H9 (cell line): ENCODE measurements at regions not wholly inside any gene's neighbourhood (a gene's known extent, or its start where the extent isn't known, plus 50 kb on each side); places are given as distances from the start of the nearest gene placed in this dataset.

Source experiments
- DNase-seq: peaks from one replicate; pipeline ENCODE4 v3.0.0-alpha.2; 2017
- H2AFZ ChIP-seq: one replicate; pipeline ENCODE4 v1.6.1; 2013; ENCODE audit warnings: mild to moderate bottlenecking, low read length, control low read depth, moderate library complexity
- H2AK5ac ChIP-seq: 2 replicates; pipeline ENCODE4 v1.6.1; 2013; ENCODE audit warnings: low read length, control low read depth, mixed read lengths; ENCODE audit not compliant: insufficient read length
- H2BK120ac ChIP-seq: one replicate; pipeline ENCODE4 v1.6.1; 2013; ENCODE audit warnings: low read depth, mild to moderate bottlenecking, low read length, control low read depth, inconsistent platforms; ENCODE audit not compliant: poor library complexity, severe bottlenecking
- H2BK12ac ChIP-seq: 2 replicates; pipeline ENCODE4 v1.6.1; 2013; ENCODE audit warnings: low read length, control low read depth, mixed read lengths, low read depth; ENCODE audit not compliant: insufficient read length
- H2BK15ac ChIP-seq: 2 replicates; pipeline ENCODE4 v1.6.1; 2013; ENCODE audit warnings: low read depth, low read length, control low read depth
- H2BK20ac ChIP-seq: one replicate; pipeline ENCODE4 v1.6.1; 2013; ENCODE audit warnings: low read depth, mild to moderate bottlenecking, low read length, control low read depth, inconsistent platforms; ENCODE audit not compliant: poor library complexity, severe bottlenecking
- H2BK5ac ChIP-seq: 2 replicates; pipeline ENCODE4 v1.6.1; 2013; ENCODE audit warnings: low read length, control low read depth, mixed read lengths; ENCODE audit not compliant: insufficient read length
- H3K14ac ChIP-seq: 2 replicates; pipeline ENCODE4 v1.6.1; 2013; ENCODE audit warnings: low read length, control low read depth; ENCODE audit not compliant: insufficient read depth
- H3K18ac ChIP-seq: 2 replicates; pipeline ENCODE4 v1.6.1; 2013; ENCODE audit warnings: low read depth, mild to moderate bottlenecking, mixed read lengths, low read length, control low read depth; ENCODE audit not compliant: insufficient read length
- H3K23ac ChIP-seq: 2 replicates; pipeline ENCODE4 v1.6.1; 2013; ENCODE audit warnings: low read length, control low read depth, mixed read lengths, low read depth; ENCODE audit not compliant: insufficient read length
- H3K23me2 ChIP-seq: 2 replicates; pipeline ENCODE4 v1.6.1; 2013; ENCODE audit warnings: low read depth, mild to moderate bottlenecking, mixed read lengths, low read length, control low read depth; ENCODE audit not compliant: insufficient read length, poor library complexity, severe bottlenecking
- H3K27ac ChIP-seq: 2 replicates; pipeline ENCODE4 v1.5.1; 2013; ENCODE audit warnings: low read length, control low read depth, mixed read lengths, low read depth; ENCODE audit not compliant: insufficient read length
- H3K27me3 ChIP-seq: 2 replicates; pipeline ENCODE4 v1.6.1; 2013; ENCODE audit warnings: low read length, control low read depth, inconsistent platforms; ENCODE audit not compliant: insufficient read depth
- H3K4ac ChIP-seq: 2 replicates; pipeline ENCODE4 v1.6.1; 2013; ENCODE audit warnings: low read depth, mild to moderate bottlenecking, control low read depth, inconsistent platforms, low read length, moderate library complexity
- H3K4me1 ChIP-seq: 2 replicates; pipeline ENCODE4 v1.6.1; 2013; ENCODE audit warnings: low read length, control low read depth, inconsistent platforms; ENCODE audit not compliant: insufficient read depth
- H3K4me2 ChIP-seq: 2 replicates; pipeline ENCODE4 v1.6.1; 2013; ENCODE audit warnings: low read length, control low read depth, mixed read lengths; ENCODE audit not compliant: insufficient read length, insufficient read depth
- H3K56ac ChIP-seq: 2 replicates; pipeline ENCODE4 v1.6.1; 2013; ENCODE audit warnings: low read depth, mild to moderate bottlenecking, mixed read lengths, low read length, control low read depth; ENCODE audit not compliant: insufficient read length
- H3K79me1 ChIP-seq: 2 replicates; pipeline ENCODE4 v1.6.1; 2013; ENCODE audit warnings: low read depth, mild to moderate bottlenecking, moderate library complexity, low read length, control low read depth, inconsistent platforms; ENCODE audit not compliant: insufficient read depth, poor library complexity, severe bottlenecking
- H3K79me2 ChIP-seq: 2 replicates; pipeline ENCODE4 v1.6.1; 2013; ENCODE audit warnings: low read length, control low read depth, inconsistent platforms; ENCODE audit not compliant: insufficient read depth
- H3K9ac ChIP-seq: 2 replicates; pipeline ENCODE4 v1.6.1; 2013; ENCODE audit warnings: low read length, control low read depth, mixed read lengths; ENCODE audit not compliant: insufficient read length; ENCODE audit errors: extremely low read depth
- H3K9me3 ChIP-seq: one replicate; pipeline ENCODE4 v1.6.1; 2013; ENCODE audit warnings: low read depth, low read length, inconsistent platforms; ENCODE audit not compliant: control insufficient read depth
- H3T11ph ChIP-seq: one replicate; pipeline ENCODE4 v1.6.1; 2013; ENCODE audit warnings: mild to moderate bottlenecking, low read length, control low read depth, inconsistent platforms
- H4K20me1 ChIP-seq: one replicate; pipeline ENCODE4 v1.6.1; 2013; ENCODE audit not compliant: control insufficient read depth, insufficient read length, insufficient read depth
- H4K5ac ChIP-seq: 2 replicates; pipeline ENCODE4 v1.6.1; 2013; ENCODE audit warnings: low read depth, mild to moderate bottlenecking, mixed read lengths, low read length, control low read depth; ENCODE audit not compliant: insufficient read length
- H4K8ac ChIP-seq: replicated peaks from 2 replicates; pipeline ENCODE4 v1.6.1; 2013; ENCODE audit warnings: low read length, control low read depth, mixed read lengths, low read depth; ENCODE audit not compliant: insufficient read length
- H4K91ac ChIP-seq: 2 replicates; pipeline ENCODE4 v1.6.1; 2013; ENCODE audit warnings: low read depth, mild to moderate bottlenecking, moderate library complexity, mixed read lengths, low read length, control low read depth; ENCODE audit not compliant: insufficient read length
- H3K27ac Mint-ChIP-seq, 3 experiments: 2 replicates in 2 of 3; 3 replicates in 1 of 3; pipeline ENCODE4 v1.8.0; 2020 to 2021; ENCODE audit warnings: mixed read lengths in 3 of 3, mild to moderate bottlenecking in 1 of 3, moderate library complexity in 1 of 3
- H3K27me3 Mint-ChIP-seq: 2 replicates; pipeline ENCODE4 v1.8.0; 2021; ENCODE audit warnings: low read depth, mild to moderate bottlenecking, moderate library complexity, mixed read lengths
- H3K36me3 Mint-ChIP-seq, 3 experiments: 2 replicates in 2 of 3; 3 replicates in 1 of 3; pipeline ENCODE4 v1.8.0; 2020 to 2021; ENCODE audit warnings: low read depth in 3 of 3, mixed read lengths in 3 of 3; ENCODE audit not compliant: insufficient read depth in 1 of 3
- H3K4me1 Mint-ChIP-seq, 2 experiments: 2 replicates each; pipeline ENCODE4 v1.8.0; 2020; ENCODE audit warnings: mixed read lengths in 2 of 2
- H3K4me3 Mint-ChIP-seq, 2 experiments: 2 replicates in 1 of 2; 3 replicates in 1 of 2; pipeline ENCODE4 v1.8.0; 2020 to 2021; ENCODE audit warnings: mild to moderate bottlenecking in 2 of 2, mixed read lengths in 2 of 2, moderate library complexity in 1 of 2
- H3K9me3 Mint-ChIP-seq, 2 experiments: 2 replicates in 1 of 2; 3 replicates in 1 of 2; pipeline ENCODE4 v1.8.0; 2020; ENCODE audit warnings: mild to moderate bottlenecking in 2 of 2, mixed read lengths in 2 of 2, moderate library complexity in 1 of 2
- WGBS: extraction: QIAGEN DNeasy Blood & Tissue Kit; methylation state at CpG from one replicate; pipeline ENCODE4 v1.1.7; 2013; ENCODE audit warnings: missing lambda C conversion rate, low lambda C conversion rate, mixed read lengths; ENCODE audit not compliant: insufficient read length; ENCODE audit errors: extremely low coverage; 5-methylcytosine and 5-hydroxymethylcytosine counted together
- TF ChIP-seq, protein P1 (sequence below): fragments of 200-600 bp; sonication (generic); conservative IDR thresholded peaks from 3 replicates; pipeline ENCODE4 v1.8.0; 2021; ENCODE audit warnings: antibody characterized with exemption, mild to moderate bottlenecking

DNA sequence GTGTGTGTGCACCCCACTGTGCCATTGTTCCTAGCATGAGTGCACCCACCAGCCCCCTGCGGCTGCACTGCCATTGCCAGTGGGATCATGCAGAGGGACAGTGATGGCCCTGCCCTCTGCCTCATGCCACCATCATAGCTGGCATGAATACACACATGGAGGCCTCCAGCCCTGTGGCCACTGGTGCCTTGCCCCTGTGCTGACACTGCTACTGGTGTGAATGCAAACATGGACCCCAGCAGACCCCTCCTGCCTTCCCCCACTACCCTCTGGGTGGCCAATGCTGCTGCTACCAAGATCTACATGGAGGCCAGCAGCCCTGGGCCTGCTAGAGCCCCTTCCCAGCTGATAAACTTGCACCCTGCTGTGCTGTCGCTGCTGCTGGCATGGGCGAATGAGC lies 995.5 kb upstream of the GOT2 start:
- Histone ChIP-seq H4K91ac (no peak overlapping the region), H2BK15ac (no peak overlapping the region), H3K23ac (no peak overlapping the region), H3T11ph (no peak overlapping the region), H2AFZ (no peak overlapping the region), H2BK120ac (no peak overlapping the region), H3K9me3 (no peaks in the 10 kb centered on the region), H3K4me1 (no peaks in the 10 kb centered on the region), H4K5ac (no peak overlapping the region), H2AK5ac (no peak overlapping the region), H3K79me2 (no peaks in the 10 kb centered on the region), H2BK12ac (no peak overlapping the region), H2BK20ac (no peak overlapping the region), H3K23me2 (no peaks in the 10 kb centered on the region), H4K8ac (no peak overlapping the region), H3K4ac (no peak overlapping the region), H3K14ac (no peak overlapping the region; the same call in 1 of the 2 replicates), H3K79me1 (no peaks in the 10 kb centered on the region), H2BK5ac (no peak overlapping the region), H3K56ac (no peak overlapping the region), H3K4me2 (no peak overlapping the region), H3K27me3 (no peaks in the 10 kb centered on the region), H4K20me1 (no peaks in the 10 kb centered on the region), H3K9ac (no peak overlapping the region), H3K27ac (no peak overlapping the region), H3K18ac (no peak overlapping the region)
- WGBS, result no CpG with 5 or more reads among the region's 3 CpGs
- H3K27ac Mint-ChIP-seq, result no peak overlapping the region
- H3K4me1 Mint-ChIP-seq, result no peaks in the 10 kb centered on the region
- TF ChIP-seq, protein P1, sequence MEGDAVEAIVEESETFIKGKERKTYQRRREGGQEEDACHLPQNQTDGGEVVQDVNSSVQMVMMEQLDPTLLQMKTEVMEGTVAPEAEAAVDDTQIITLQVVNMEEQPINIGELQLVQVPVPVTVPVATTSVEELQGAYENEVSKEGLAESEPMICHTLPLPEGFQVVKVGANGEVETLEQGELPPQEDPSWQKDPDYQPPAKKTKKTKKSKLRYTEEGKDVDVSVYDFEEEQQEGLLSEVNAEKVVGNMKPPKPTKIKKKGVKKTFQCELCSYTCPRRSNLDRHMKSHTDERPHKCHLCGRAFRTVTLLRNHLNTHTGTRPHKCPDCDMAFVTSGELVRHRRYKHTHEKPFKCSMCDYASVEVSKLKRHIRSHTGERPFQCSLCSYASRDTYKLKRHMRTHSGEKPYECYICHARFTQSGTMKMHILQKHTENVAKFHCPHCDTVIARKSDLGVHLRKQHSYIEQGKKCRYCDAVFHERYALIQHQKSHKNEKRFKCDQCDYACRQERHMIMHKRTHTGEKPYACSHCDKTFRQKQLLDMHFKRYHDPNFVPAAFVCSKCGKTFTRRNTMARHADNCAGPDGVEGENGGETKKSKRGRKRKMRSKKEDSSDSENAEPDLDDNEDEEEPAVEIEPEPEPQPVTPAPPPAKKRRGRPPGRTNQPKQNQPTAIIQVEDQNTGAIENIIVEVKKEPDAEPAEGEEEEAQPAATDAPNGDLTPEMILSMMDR, result no peak
- H3K27me3 Mint-ChIP-seq, result no peaks in the 10 kb centered on the region
- H3K4me3 Mint-ChIP-seq, result no peak overlapping the region
- no peaks in the 10 kb centered on the region; a peak in 1 of 7 replicates for H3K36me3 Mint-ChIP-seq
- no peak for DNase-seq
- peaks cover 4% of the 10 kb centered on the region in 2 experiments; a peak in 4 of 5 replicates for H3K9me3 Mint-ChIP-seq
